ENCODE measurements at regions not wholly inside any gene's neighbourhood (a gene's known extent, or its start where the extent isn't known, plus 50 kb on each side); places are given as distances from the start of the nearest gene placed in this dataset.

DNA sequence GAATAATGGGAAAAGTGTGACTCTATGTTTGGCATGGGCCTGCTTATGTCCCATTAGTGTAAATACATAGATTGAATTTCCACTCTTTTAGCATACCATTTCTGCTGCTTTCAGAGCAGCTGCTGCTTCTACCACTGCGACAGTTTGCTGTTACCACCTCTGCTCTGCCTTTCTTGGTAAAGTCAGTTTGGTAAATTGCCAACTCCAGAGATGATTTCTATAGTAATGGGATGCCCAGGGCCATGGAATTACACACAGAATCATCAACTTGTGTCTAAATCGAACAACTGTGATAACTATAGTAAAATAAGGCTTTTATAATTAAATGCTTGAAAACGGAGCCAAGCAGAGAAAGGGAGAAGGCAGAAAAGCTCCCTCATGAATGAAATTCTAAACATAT lies 168.4 kb upstream of the VEPH1 start:
- FAIRE-seq: no peak

DNA sequence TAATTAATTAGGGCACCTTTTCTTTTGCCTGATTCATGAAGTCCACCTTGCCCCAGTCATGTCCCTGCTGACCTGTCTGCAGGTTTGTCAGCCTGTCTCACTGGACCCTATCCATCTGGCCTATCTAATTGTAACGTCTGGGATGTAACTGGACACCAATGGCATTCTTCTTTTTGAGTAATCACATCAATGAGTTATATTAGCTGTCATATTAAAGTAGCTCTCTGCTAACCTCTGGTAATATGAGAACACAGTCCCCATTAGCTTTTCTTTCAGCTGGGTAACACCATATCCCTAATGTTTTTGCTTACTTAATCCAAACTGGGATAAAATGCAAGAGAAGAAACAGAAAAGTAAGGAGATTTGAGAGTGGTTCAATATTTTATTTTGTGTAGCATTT lies 166.2 kb upstream of the VEPH1 start:
- no peak for FAIRE-seq
- TF ChIP-seq CTCF (IDR thresholded peaks at IDR 0.05; ENCODE audit: insufficient read depth, missing control alignments): no peak
- DNase-seq (ENCODE audit: insufficient read length, low spot score): no peak

More for the DNA sequence above, 168.4 kb upstream of the VEPH1 start:
- no peak for TF ChIP-seq CTCF (IDR thresholded peaks at IDR 0.05; ENCODE audit: insufficient read depth, missing control alignments)
- no peak for DNase-seq (ENCODE audit: insufficient read length, low spot score)

DNA sequence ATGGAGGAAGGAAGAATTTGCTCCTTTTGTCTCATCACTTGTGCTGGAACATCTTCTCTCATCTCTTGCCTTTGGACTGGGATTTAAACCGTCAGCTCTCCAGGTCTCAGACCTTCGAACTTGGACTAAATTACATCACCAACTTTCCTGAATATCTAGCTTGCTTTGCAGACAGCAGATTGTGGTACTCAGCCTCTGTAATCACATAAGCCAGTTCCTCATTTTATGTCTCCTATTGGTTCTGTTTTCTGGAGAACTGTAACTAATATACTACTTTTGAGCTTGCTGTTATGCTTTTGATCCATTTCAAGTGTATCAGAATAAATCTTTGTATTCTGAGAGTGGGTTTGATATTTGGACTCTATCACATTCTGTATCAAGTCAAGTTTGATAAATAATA lies 164.3 kb upstream of the VEPH1 start:
- DNase-seq (ENCODE audit: insufficient read length, low spot score): no peak
- no peak for FAIRE-seq
- no peak for TF ChIP-seq CTCF (IDR thresholded peaks at IDR 0.05; ENCODE audit: insufficient read depth, missing control alignments)

DNA sequence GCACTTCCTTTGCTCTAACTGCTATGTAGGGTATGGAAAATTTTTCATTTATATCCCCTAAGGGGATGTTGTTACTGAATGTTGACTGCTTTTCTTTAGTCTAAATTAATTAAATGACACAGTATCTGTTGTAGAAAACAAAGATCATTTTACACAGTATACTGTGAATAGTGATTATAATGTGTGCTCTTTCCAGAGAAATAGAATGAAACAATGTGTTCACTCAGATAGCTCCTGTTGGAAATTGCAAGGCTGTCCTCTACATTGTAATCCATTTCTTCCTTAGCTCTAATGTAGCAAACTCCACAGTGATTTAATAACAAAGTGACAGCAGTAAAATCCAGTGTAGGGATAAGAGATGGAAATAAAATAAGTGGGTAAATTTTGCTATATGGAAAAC lies 159.0 kb upstream of the VEPH1 start:
- DNase-seq (ENCODE audit: insufficient read length, low spot score) (no peak), FAIRE-seq (no peak)
- no peak for TF ChIP-seq CTCF (IDR thresholded peaks at IDR 0.05; ENCODE audit: insufficient read depth, missing control alignments)

GRCh38 chr3:157660847-157661246 lies 157.6 kb upstream of the VEPH1 start:
- no peak for TF ChIP-seq CTCF (IDR thresholded peaks at IDR 0.05; ENCODE audit: insufficient read depth, missing control alignments)
- DNase-seq (ENCODE audit: insufficient read length, low spot score) (no peak), FAIRE-seq (no peak)

GRCh38 chr3:157652366-157652765 lies 149.2 kb upstream of the VEPH1 start:
- FAIRE-seq (no peak), DNase-seq (ENCODE audit: insufficient read length, low spot score) (no peak)
- TF ChIP-seq CTCF (IDR thresholded peaks at IDR 0.05; ENCODE audit: insufficient read depth, missing control alignments): no peak

- no peak for TF ChIP-seq CTCF (IDR thresholded peaks at IDR 0.05; ENCODE audit: insufficient read depth, missing control alignments)
- no peak for FAIRE-seq
- DNase-seq (ENCODE audit: insufficient read length, low spot score): no peak
Measured at GRCh38 chr3:157650699-157651098, 147.5 kb upstream of the VEPH1 start.
